Vagina (tissue), 2 donors: ENCODE measurements at regions not wholly inside any gene's neighbourhood (a gene's known extent, or its start where the extent isn't known, plus 50 kb on each side); places are given as distances from the start of the nearest gene placed in this dataset.

ENCODE experiments used
- CTCF ChIP-seq, 3 experiments: fragments of 450-650 bp in 2 of 3; fragments of 200-600 bp in 1 of 3; sonication (generic) in 1 of 3; IDR thresholded peaks; one replicate each; pipeline ENCODE4 v1.5.1; 2017 to 2019; ENCODE audit warnings: antibody characterized with exemption in 3 of 3, mild to moderate bottlenecking in 2 of 3, moderate library complexity in 2 of 3
- POLR2A ChIP-seq, 2 donors: fragments of 450-650 bp; IDR thresholded peaks; one replicate each; pipeline ENCODE4 v1.6.1; 2017; ENCODE audit warnings: antibody characterized with exemption in 2 of 2, mild to moderate bottlenecking in 2 of 2, moderate library complexity in 2 of 2
- POLR2AphosphoS5 ChIP-seq, 2 donors: sonication (generic); formaldehyde crosslinking; IDR thresholded peaks; one replicate each; pipeline ENCODE4 v1.9.0; 2017; ENCODE audit warnings: antibody characterized with exemption in 2 of 2, mild to moderate bottlenecking in 2 of 2, low read depth in 1 of 2; ENCODE audit not compliant: insufficient read depth in 1 of 2

- TF ChIP-seq CTCF (IDR thresholded peaks at IDR 0.05) (no peak), POLR2AphosphoS5 (IDR thresholded peaks at IDR 0.05; ENCODE audit: insufficient read depth in 1 of 2, low read depth in 1 of 2) (no peak), POLR2A (IDR thresholded peaks at IDR 0.05) (no peak)
These were observed 177.2 kb upstream of the INHBA start for GRCh38 chr7:41880107-41880506.
